PC-9 (cell line): ENCODE measurements at regions not wholly inside any gene's neighbourhood (a gene's known extent, or its start where the extent isn't known, plus 50 kb on each side); places are given as distances from the start of the nearest gene placed in this dataset.

Experiments used
- BruUV-seq: library from RNA; stranded (reverse); fragments of 400-500 nt; replicated peaks from 2 replicates; lab custom pipeline; 2021; lab: Mats Ljungman, UMichigan
- CTCF ChIA-PET: fragments of 300-600 bp; sonication (Branson Sonifier 250); formaldehyde crosslinking; loops from one replicate; lab custom pipeline; 2022; ENCODE audit warnings: antibody characterized with exemption; lab: Charles Lee
- POLR2A ChIA-PET: fragments of 300-600 bp; sonication (Branson Sonifier 250); formaldehyde crosslinking; loops from one replicate; lab custom pipeline; 2022; ENCODE audit warnings: antibody characterized with exemption; ENCODE audit not compliant: unreplicated experiment; lab: Charles Lee
- DNase-seq, 2 experiments: peaks; one replicate each; pipeline versions ENCODE4 v3.0.0 to v3.0.0-alpha.2; 2015 to 2022; ENCODE audit warnings: mixed read lengths in 1 of 2
- H2AFZ ChIP-seq: fragments of 200-600 bp; sonication (generic); 2 replicates; pipeline ENCODE4 v1.8.1; 2017; ENCODE audit warnings: antibody characterized with exemption
- H3F3A ChIP-seq: fragments of 200-600 bp; sonication (generic); 2 replicates; pipeline ENCODE4 v1.8.1; 2017; ENCODE audit warnings: antibody characterized with exemption, mild to moderate bottlenecking, low read depth; ENCODE audit not compliant: insufficient read depth
- H3K27ac ChIP-seq: fragments of 200-600 bp; sonication (generic); 2 replicates; pipeline ENCODE4 v1.6.1; 2016; ENCODE audit warnings: mixed run types
- H3K27me3 ChIP-seq: fragments of 200-600 bp; sonication (generic); 2 replicates; pipeline ENCODE4 v1.6.1; 2016; ENCODE audit warnings: low read depth, mixed run types; ENCODE audit not compliant: insufficient read depth
- H3K36me3 ChIP-seq: fragments of 200-600 bp; sonication (generic); 2 replicates; pipeline ENCODE4 v1.6.1; 2016; ENCODE audit warnings: low read depth, mixed run types
- H3K4me1 ChIP-seq: fragments of 200-600 bp; sonication (generic); replicated peaks from 2 replicates; pipeline ENCODE4 v1.6.1; 2016; ENCODE audit warnings: mixed run types; ENCODE audit not compliant: insufficient read depth
- H3K4me2 ChIP-seq: fragments of 200-600 bp; sonication (generic); 2 replicates; pipeline ENCODE4 v1.6.1; 2017; ENCODE audit warnings: mixed run types
- H3K4me3 ChIP-seq: fragments of 200-600 bp; sonication (generic); 2 replicates; pipeline ENCODE4 v1.6.1; 2016; ENCODE audit warnings: mixed run types
- H3K79me2 ChIP-seq: fragments of 200-600 bp; sonication (generic); 2 replicates; pipeline ENCODE4 v1.6.1; 2017; ENCODE audit warnings: low read depth, mixed run types
- H3K9me2 ChIP-seq: fragments of 200-600 bp; sonication (generic); 2 replicates; pipeline ENCODE4 v1.8.1; 2017; ENCODE audit warnings: mild to moderate bottlenecking; ENCODE audit not compliant: insufficient read depth
- H3K9me3 ChIP-seq: fragments of 200-600 bp; sonication (generic); 2 replicates; pipeline ENCODE4 v1.8.1; 2016; ENCODE audit warnings: low read depth; ENCODE audit not compliant: insufficient read depth
- H4K20me1 ChIP-seq: fragments of 200-600 bp; sonication (generic); 2 replicates; pipeline ENCODE4 v1.8.1; 2017; ENCODE audit not compliant: insufficient read depth
- CTCF ChIP-seq: fragments of 200-600 bp; sonication (generic); conservative IDR thresholded peaks from 2 replicates; pipeline ENCODE4 v1.6.1; 2017; ENCODE audit warnings: mixed run types, antibody characterized with exemption, mild to moderate bottlenecking, moderate library complexity
- EZH2 ChIP-seq: fragments of 200-600 bp; sonication (generic); IDR thresholded peaks from 2 replicates; pipeline ENCODE4 v1.8.0; 2017; ENCODE audit warnings: antibody characterized with exemption, low read depth
- intact Hi-C: fragments of 100-400 bp; cut with micrococcal nuclease; formaldehyde crosslinking; loops from one replicate; pipeline ENCODE4 v1.10.0; 2022; ENCODE audit not compliant: unreplicated experiment

GRCh38 chr2:65917986-65918385 lies 485.6 kb upstream of the SPRED2 start:
- Histone ChIP-seq H4K20me1 (no peaks in the 10 kb centered on the region), H3K9me2 (no peaks in the 10 kb centered on the region), H3K27me3 (no peaks in the 10 kb centered on the region), H3K4me1 (no peaks in the 10 kb centered on the region), H3K79me2 (no peaks in the 10 kb centered on the region), H3K4me3 (no peak overlapping the region), H2AFZ (no peak overlapping the region), H3K9me3 (no peaks in the 10 kb centered on the region), H3K27ac (no peak overlapping the region), H3K36me3 (no peaks in the 10 kb centered on the region), H3K4me2 (no peak overlapping the region), H3F3A (no peaks in the 10 kb centered on the region)
- no peak for DNase-seq
- intact Hi-C loops: no loop called here
- CTCF ChIA-PET: no interaction called here
- TF ChIP-seq EZH2: no peak
- TF ChIP-seq CTCF: no peak
- POLR2A ChIA-PET: no interaction called here
- BruUV-seq: no TSS peak

GRCh38 chr2:65916785-65917295 lies 484.4 kb upstream of the SPRED2 start:
- POLR2A ChIA-PET: no interaction called here
- Histone ChIP-seq H3K79me2 (no peaks in the 10 kb centered on the region), H3K4me1 (no peaks in the 10 kb centered on the region)

GRCh38 chr2:65916177-65916576 lies 483.8 kb upstream of the SPRED2 start:
- DNase-seq: no peak
- no peaks in the 10 kb centered on the region for H3K9me2 ChIP-seq
- intact Hi-C loops: no loop called here
- no TSS peak for BruUV-seq
- CTCF ChIA-PET: no interaction called here
- no peaks in the 10 kb centered on the region for H3K36me3 ChIP-seq
- H3K27me3 ChIP-seq: no peaks in the 10 kb centered on the region
- no peak overlapping the region for H3K4me2 ChIP-seq
- H3K79me2 ChIP-seq: no peaks in the 10 kb centered on the region
- no peaks in the 10 kb centered on the region for H3K9me3 ChIP-seq
- POLR2A ChIA-PET: no interaction called here
- no peaks in the 10 kb centered on the region for H3F3A ChIP-seq
- no peaks in the 10 kb centered on the region for H3K4me1 ChIP-seq
- TF ChIP-seq CTCF: no peak
- TF ChIP-seq EZH2: no peak
- no peak overlapping the region for H2AFZ ChIP-seq
- H3K4me3 ChIP-seq: no peak overlapping the region
- no peak overlapping the region for H3K27ac ChIP-seq
- no peaks in the 10 kb centered on the region for H4K20me1 ChIP-seq

More at GRCh38 chr2:65916785-65917295, 484.4 kb upstream of the SPRED2 start:
- Histone ChIP-seq H3K9me2 (no peaks in the 10 kb centered on the region), H3K4me3 (no peak overlapping the region), H3F3A (no peaks in the 10 kb centered on the region), H3K27ac (no peak overlapping the region), H3K9me3 (no peaks in the 10 kb centered on the region), H2AFZ (no peak overlapping the region), H3K4me2 (no peak overlapping the region), H3K36me3 (no peaks in the 10 kb centered on the region), H4K20me1 (no peaks in the 10 kb centered on the region), H3K27me3 (no peaks in the 10 kb centered on the region)
- BruUV-seq: no TSS peak
- intact Hi-C loops: no loop called here
- DNase-seq: no peak
- TF ChIP-seq EZH2 (no peak), CTCF (no peak)
- CTCF ChIA-PET: no interaction called here
